ENCODE measurements at regions not wholly inside any gene's neighbourhood (a gene's known extent, or its start where the extent isn't known, plus 50 kb on each side); places are given as distances from the start of the nearest gene placed in this dataset.
"Not testable (repeated sequence)": the region's sequence is repeated elsewhere in the genome, so short reads cannot be mapped to it uniquely, and the experiment has no call there.

DNA sequence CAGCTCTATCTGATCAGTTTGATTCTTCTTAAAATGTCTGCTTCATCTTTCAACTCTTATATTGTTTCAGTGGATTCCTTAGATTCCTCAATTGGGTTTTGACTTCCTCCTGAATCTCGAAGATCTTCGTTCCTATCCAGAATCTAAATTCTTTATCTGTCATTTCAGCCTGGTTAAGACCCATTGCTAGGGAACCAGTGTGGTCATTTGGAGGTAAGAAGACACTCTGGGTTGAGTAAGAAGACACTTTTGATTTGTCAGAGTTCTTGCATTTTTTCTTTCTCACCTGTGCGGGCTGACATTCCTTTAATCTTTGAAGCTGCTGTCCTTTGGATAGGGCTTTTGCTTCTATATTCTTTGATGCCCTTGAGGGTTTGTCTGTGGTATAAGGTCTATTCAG lies 291.9 kb downstream of the SLC7A11 start:
- Histone ChIP-seq H4K20me1 (ENCODE audit: insufficient read depth, low read length) (no peaks in the 10 kb centered on the region), H3K4me2 (ENCODE audit: low read length) (no peak overlapping the region), H3K9me3 (ENCODE audit: low read length) (no peaks in the 10 kb centered on the region), H3K4me3 (ENCODE audit: low read depth, low read length, poor library complexity, severe bottlenecking) (no peak overlapping the region), H3K79me2 (ENCODE audit: insufficient read depth, low read depth, low read length) (no peaks in the 10 kb centered on the region), H2AFZ (ENCODE audit: low read length) (no peak overlapping the region), H3K4me1 (ENCODE audit: insufficient read depth, low read length, poor library complexity, severe bottlenecking) (no peaks in the 10 kb centered on the region), H3K9me2 (ENCODE audit: insufficient read depth, low read length) (no peaks in the 10 kb centered on the region), H3K36me3 (ENCODE audit: insufficient read depth, low read length) (no peaks in the 10 kb centered on the region), H3K27ac (ENCODE audit: low read depth, low read length, poor library complexity, severe bottlenecking) (no peak overlapping the region)
- no peak for DNase-seq (ENCODE audit: low spot score)
- intact Hi-C loops (cut with micrococcal nuclease; ENCODE audit: unreplicated experiment) = no loop called here
- no TSS peak for BruUV-seq (replicated peaks)
- TF ChIP-seq EZH2phosphoT487 (IDR thresholded peaks at IDR 0.05; ENCODE audit: borderline replicate concordance, low read depth, low read length) = no peak
- TF ChIP-seq CTCF (conservative IDR thresholded peaks at IDR 0.05; ENCODE audit: low read length) = no peak
- POLR2A ChIA-PET = no interaction called here
- CTCF ChIA-PET (ENCODE audit: unreplicated experiment) = no interaction called here

DNA sequence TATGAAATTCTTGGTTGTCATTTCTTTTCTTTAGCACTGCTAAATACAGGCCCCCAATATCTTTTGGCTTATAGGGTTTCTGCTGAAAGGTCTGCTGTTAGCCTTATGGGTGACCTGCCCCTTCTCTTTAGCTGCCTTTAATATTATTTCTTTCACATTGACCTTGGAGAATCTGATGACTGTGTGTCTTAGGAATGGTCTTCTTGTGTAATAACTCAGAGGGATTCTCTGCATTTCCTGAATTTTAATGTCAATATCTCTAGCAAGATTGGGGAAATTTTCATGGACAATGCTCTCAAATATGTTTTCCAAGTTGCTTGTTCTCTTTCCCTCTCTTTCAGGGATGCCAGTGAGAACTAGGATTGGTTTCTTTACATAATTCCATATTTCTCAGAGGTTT lies 292.4 kb downstream of the SLC7A11 start:
- H3K9me2 ChIP-seq (ENCODE audit: insufficient read depth, low read length) = no peaks in the 10 kb centered on the region
- no peak overlapping the region for H3K4me2 ChIP-seq (ENCODE audit: low read length)
- H3K79me2 ChIP-seq (ENCODE audit: insufficient read depth, low read depth, low read length) = no peaks in the 10 kb centered on the region
- no peak overlapping the region for H2AFZ ChIP-seq (ENCODE audit: low read length)
- CTCF ChIA-PET (ENCODE audit: unreplicated experiment) = no interaction called here
- POLR2A ChIA-PET = interaction anchor here (0.9 kb wide), 1 partner anchor 11 kb away, joined by 3 read pairs; no protein-coding TSS in a partner anchor
- intact Hi-C loops (cut with micrococcal nuclease; ENCODE audit: unreplicated experiment) = no loop called here
- H4K20me1 ChIP-seq (ENCODE audit: insufficient read depth, low read length) = no peaks in the 10 kb centered on the region
- no peak for DNase-seq (ENCODE audit: low spot score)
- H3K36me3 ChIP-seq (ENCODE audit: insufficient read depth, low read length) = no peaks in the 10 kb centered on the region
- no peak overlapping the region for H3K4me3 ChIP-seq (ENCODE audit: low read depth, low read length, poor library complexity, severe bottlenecking)
- no peak overlapping the region for H3K27ac ChIP-seq (ENCODE audit: low read depth, low read length, poor library complexity, severe bottlenecking)
- H3K9me3 ChIP-seq (ENCODE audit: low read length) = no peaks in the 10 kb centered on the region
- no TSS peak for BruUV-seq (replicated peaks)
- no peaks in the 10 kb centered on the region for H3K4me1 ChIP-seq (ENCODE audit: insufficient read depth, low read length, poor library complexity, severe bottlenecking)
- TF ChIP-seq CTCF (conservative IDR thresholded peaks at IDR 0.05; ENCODE audit: low read length) (no peak), EZH2phosphoT487 (IDR thresholded peaks at IDR 0.05; ENCODE audit: borderline replicate concordance, low read depth, low read length) (no peak)

- no peaks in the 10 kb centered on the region for H3K9me2 ChIP-seq (ENCODE audit: insufficient read depth, low read length)
- DNase-seq (ENCODE audit: low spot score) = no peak
- no peak overlapping the region for H2AFZ ChIP-seq (ENCODE audit: low read length)
- H3K27ac ChIP-seq (ENCODE audit: low read depth, low read length, poor library complexity, severe bottlenecking) = no peak overlapping the region
- H3K36me3 ChIP-seq (ENCODE audit: insufficient read depth, low read length) = no peaks in the 10 kb centered on the region
- ChIA-PET CTCF (ENCODE audit: unreplicated experiment) (no interaction called here), POLR2A (no interaction called here)
- intact Hi-C loops (cut with micrococcal nuclease; ENCODE audit: unreplicated experiment) = no loop called here
- H4K20me1 ChIP-seq (ENCODE audit: insufficient read depth, low read length) = no peaks in the 10 kb centered on the region
- no peaks in the 10 kb centered on the region for H3K4me1 ChIP-seq (ENCODE audit: insufficient read depth, low read length, poor library complexity, severe bottlenecking)
- no peaks in the 10 kb centered on the region for H3K79me2 ChIP-seq (ENCODE audit: insufficient read depth, low read depth, low read length)
- no peak overlapping the region for H3K4me2 ChIP-seq (ENCODE audit: low read length)
- no peak overlapping the region for H3K4me3 ChIP-seq (ENCODE audit: low read depth, low read length, poor library complexity, severe bottlenecking)
- no peak for TF ChIP-seq CTCF (conservative IDR thresholded peaks at IDR 0.05; ENCODE audit: low read length)
- no TSS peak for BruUV-seq (replicated peaks)
- no peaks in the 10 kb centered on the region for H3K9me3 ChIP-seq (ENCODE audit: low read length)
Observed at GRCh38 chr4:137946453-137947174, 295.5 kb downstream of the SLC7A11 start.

GRCh38 chr4:137942815-137943214 lies 299.3 kb downstream of the SLC7A11 start:
- POLR2A ChIA-PET; DNase-seq (ENCODE audit: low spot score); H3K36me3 ChIP-seq (ENCODE audit: insufficient read depth, low read length); BruUV-seq (replicated peaks); H3K9me3 ChIP-seq (ENCODE audit: low read length); H2AFZ ChIP-seq (ENCODE audit: low read length); H3K4me3 ChIP-seq (ENCODE audit: low read depth, low read length, poor library complexity, severe bottlenecking); H3K27ac ChIP-seq (ENCODE audit: low read depth, low read length, poor library complexity, severe bottlenecking); H3K4me2 ChIP-seq (ENCODE audit: low read length); H4K20me1 ChIP-seq (ENCODE audit: insufficient read depth, low read length); H3K79me2 ChIP-seq (ENCODE audit: insufficient read depth, low read depth, low read length); CTCF ChIA-PET (ENCODE audit: unreplicated experiment); H3K9me2 ChIP-seq (ENCODE audit: insufficient read depth, low read length); intact Hi-C loops (cut with micrococcal nuclease; ENCODE audit: unreplicated experiment); H3K4me1 ChIP-seq (ENCODE audit: insufficient read depth, low read length, poor library complexity, severe bottlenecking): not testable (repeated sequence)
